Esophagus squamous epithelium (tissue), 5 donors: ENCODE measurements at regions not wholly inside any gene's neighbourhood (a gene's known extent, or its start where the extent isn't known, plus 50 kb on each side); places are given as distances from the start of the nearest gene placed in this dataset.
"Not testable (repeated sequence)": the region's sequence is repeated elsewhere in the genome, so short reads cannot be mapped to it uniquely, and the experiment has no call there.

Experiments used
- DNase-seq: peaks from one replicate; lab custom pipeline; 2025; lab: John Stamatoyannopoulos, UW
- H3K27ac ChIP-seq, 4 donors: fragments of 200-600 bp; sonication (generic); one replicate each; pipeline ENCODE4 v1.5.1; 2016 to 2019; ENCODE audit warnings: mild to moderate bottlenecking in 1 of 4
- H3K27me3 ChIP-seq, 4 donors: fragments of 200-600 bp; sonication (generic); 1 replicate in 3 of 4; 2 replicates in 1 of 4; pipeline versions ENCODE4 v1.5.1 to v1.6.0; 2017 to 2021; ENCODE audit warnings: antibody characterized with exemption in 1 of 4
- H3K36me3 ChIP-seq, 3 donors: fragments of 200-600 bp; sonication (generic); one replicate each; pipeline ENCODE4 v1.5.1; 2016 to 2019
- H3K4me1 ChIP-seq, 3 donors: fragments of 200-600 bp; sonication (generic); one replicate each; pipeline ENCODE4 v1.5.1; 2017 to 2019
- H3K4me3 ChIP-seq, 4 donors: fragments of 200-600 bp; sonication (generic); 1 replicate in 3 of 4; 2 replicates in 1 of 4; pipeline ENCODE4 v1.5.1; 2016 to 2019; ENCODE audit warnings: mild to moderate bottlenecking in 2 of 4, moderate library complexity in 1 of 4
- H3K9me3 ChIP-seq, 3 donors: fragments of 200-600 bp; sonication (generic); one replicate each; pipeline ENCODE4 v1.5.1; 2016 to 2019
- POLR2A ChIP-seq, 4 donors: fragments of 450-650 bp; IDR thresholded peaks; one replicate each; pipeline ENCODE4 v1.6.1; 2017; ENCODE audit warnings: antibody characterized with exemption in 4 of 4, mild to moderate bottlenecking in 4 of 4, moderate library complexity in 3 of 4
- whole genome bisulfite sequencing, 2 donors: methylation state at CpG; one replicate each; pipeline ENCODE4 v1.1.5; 2018; 5-methylcytosine and 5-hydroxymethylcytosine counted together
- intact Hi-C: fragments of 100-400 bp; cut with DNase I; formaldehyde crosslinking; loops from one replicate; pipeline ENCODE4 v1.15.0; 2022
- TF ChIP-seq, protein P1 (sequence below), 6 experiments: fragments of 450-650 bp in 4 of 6; fragments of 200-600 bp in 2 of 6; sonication (generic) in 2 of 6; IDR thresholded peaks; one replicate each; pipeline ENCODE4 v1.5.1; 2016 to 2019; ENCODE audit warnings: antibody characterized with exemption in 6 of 6, mild to moderate bottlenecking in 4 of 6, moderate library complexity in 4 of 6
- donor health status: DM: yes; HTN: yes; CAD: no.

GRCh38 chr21:15297824-15298223, 233.0 kb upstream of the NRIP1 start:
- Histone ChIP-seq H3K36me3 (no peaks in the 10 kb centered on the region), H3K4me1 (peaks cover 7 to 59% (median 12%) of the 10 kb centered on the region in 3 donors), H3K27me3 (no peaks in the 10 kb centered on the region), H3K4me3 (no peak overlapping the region), H3K27ac (no peak overlapping the region), H3K9me3 (no peaks in the 10 kb centered on the region)
- intact Hi-C loops = no loop called here
- no peak for DNase-seq
- no peak for TF ChIP-seq POLR2A (IDR thresholded peaks at IDR 0.05)
- TF ChIP-seq, protein P1, sequence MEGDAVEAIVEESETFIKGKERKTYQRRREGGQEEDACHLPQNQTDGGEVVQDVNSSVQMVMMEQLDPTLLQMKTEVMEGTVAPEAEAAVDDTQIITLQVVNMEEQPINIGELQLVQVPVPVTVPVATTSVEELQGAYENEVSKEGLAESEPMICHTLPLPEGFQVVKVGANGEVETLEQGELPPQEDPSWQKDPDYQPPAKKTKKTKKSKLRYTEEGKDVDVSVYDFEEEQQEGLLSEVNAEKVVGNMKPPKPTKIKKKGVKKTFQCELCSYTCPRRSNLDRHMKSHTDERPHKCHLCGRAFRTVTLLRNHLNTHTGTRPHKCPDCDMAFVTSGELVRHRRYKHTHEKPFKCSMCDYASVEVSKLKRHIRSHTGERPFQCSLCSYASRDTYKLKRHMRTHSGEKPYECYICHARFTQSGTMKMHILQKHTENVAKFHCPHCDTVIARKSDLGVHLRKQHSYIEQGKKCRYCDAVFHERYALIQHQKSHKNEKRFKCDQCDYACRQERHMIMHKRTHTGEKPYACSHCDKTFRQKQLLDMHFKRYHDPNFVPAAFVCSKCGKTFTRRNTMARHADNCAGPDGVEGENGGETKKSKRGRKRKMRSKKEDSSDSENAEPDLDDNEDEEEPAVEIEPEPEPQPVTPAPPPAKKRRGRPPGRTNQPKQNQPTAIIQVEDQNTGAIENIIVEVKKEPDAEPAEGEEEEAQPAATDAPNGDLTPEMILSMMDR (IDR thresholded peaks at IDR 0.05) = no peak

GRCh38 chr21:15298306-15298705, 233.5 kb upstream of the NRIP1 start:
- 73 to 75% methylated on average over 4 of the region's 4 CpGs for WGBS, 2 donors
- H3K27ac ChIP-seq = no peak overlapping the region
- no peaks in the 10 kb centered on the region for H3K27me3 ChIP-seq
- no peak overlapping the region for H3K4me3 ChIP-seq
- DNase-seq = no peak
- H3K4me1 ChIP-seq = peaks cover 7 to 54% (median 12%) of the 10 kb centered on the region in 3 donors
- TF ChIP-seq POLR2A (IDR thresholded peaks at IDR 0.05) = no peak
- TF ChIP-seq, protein P1 (IDR thresholded peaks at IDR 0.05) = no peak
- intact Hi-C loops = no loop called here
- H3K36me3 ChIP-seq = no peaks in the 10 kb centered on the region
- H3K9me3 ChIP-seq = no peaks in the 10 kb centered on the region

GRCh38 chr21:15298755-15299154, 234.0 kb upstream of the NRIP1 start:
- H3K27me3 ChIP-seq, H3K4me3 ChIP-seq, H3K27ac ChIP-seq, DNase-seq, intact Hi-C loops, H3K9me3 ChIP-seq, H3K36me3 ChIP-seq: not testable (repeated sequence)
- H3K4me1 ChIP-seq = peaks cover 7 to 49% (median 12%) of the 10 kb centered on the region in 3 donors
- WGBS, 2 donors = 96 to 97% methylated on average over 8 of the region's 8 CpGs

DNA sequence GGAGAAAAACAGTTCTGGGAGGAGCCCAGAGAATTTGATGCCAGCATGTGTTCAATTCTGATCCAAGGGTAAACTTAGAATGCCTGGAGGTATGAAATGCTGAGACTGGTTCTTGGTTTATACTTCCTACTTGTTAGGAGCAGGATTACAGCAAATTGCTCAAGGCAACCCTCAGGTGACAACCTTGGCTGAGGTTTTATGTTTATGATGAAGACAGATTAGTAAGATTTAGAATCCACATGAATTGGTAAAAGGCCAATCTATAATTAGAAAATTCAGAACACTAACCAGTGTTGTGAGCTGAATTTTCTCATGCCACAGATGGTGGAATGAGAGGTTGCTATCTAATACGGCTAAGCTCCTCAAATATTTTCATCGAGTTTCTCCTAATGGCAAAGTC, 235.3 kb upstream of the NRIP1 start:
- Histone ChIP-seq H3K27me3 (no peaks in the 10 kb centered on the region), H3K27ac (peak overlapping the region in 2 of 4 donors; percentile 55 to 57), H3K4me1 (peaks cover 7 to 41% (median 12%) of the 10 kb centered on the region in 3 donors), H3K4me3 (no peak overlapping the region), H3K36me3 (no peaks in the 10 kb centered on the region), H3K9me3 (no peaks in the 10 kb centered on the region)
- TF ChIP-seq, protein P1 (IDR thresholded peaks at IDR 0.05) = no peak
- no peak for TF ChIP-seq POLR2A (IDR thresholded peaks at IDR 0.05)
- intact Hi-C loops = no loop called here
- DNase-seq = no peak
- WGBS, 2 donors = 18 to 57% methylated on average over 2 of the region's 2 CpGs

DNA sequence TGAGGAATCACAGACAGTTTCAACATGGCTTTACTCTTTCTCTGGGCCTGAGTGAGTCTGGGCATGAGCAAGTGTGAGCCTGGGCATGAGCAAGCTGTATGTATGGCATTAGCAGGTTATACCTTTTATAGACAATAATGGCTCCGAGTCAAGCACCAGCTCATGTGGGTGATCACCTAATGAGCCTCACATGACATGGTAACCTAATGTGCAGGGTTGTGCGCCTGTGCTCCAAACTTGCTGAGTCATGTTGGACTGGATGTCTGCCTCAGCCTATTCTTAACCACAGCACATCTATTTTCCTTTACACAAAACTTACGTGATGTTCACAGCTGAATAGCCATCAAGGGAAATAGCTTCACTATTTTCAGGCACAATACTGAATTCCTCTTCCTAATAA, 236.2 kb upstream of the NRIP1 start:
- WGBS, 2 donors = 35 to 65% methylated on average over 3 of the region's 3 CpGs

More for the DNA sequence above, 236.2 kb upstream of the NRIP1 start:
- no peaks in the 10 kb centered on the region for H3K36me3 ChIP-seq
- intact Hi-C loops = no loop called here
- H3K27me3 ChIP-seq = no peaks in the 10 kb centered on the region
- no peak overlapping the region for H3K4me3 ChIP-seq
- DNase-seq = no peak
- no peak for TF ChIP-seq POLR2A (IDR thresholded peaks at IDR 0.05)
- TF ChIP-seq, protein P1 (IDR thresholded peaks at IDR 0.05) = no peak
- no peaks in the 10 kb centered on the region for H3K9me3 ChIP-seq
- peak overlapping the region; percentile 3 to 57 (median 53) for H3K27ac ChIP-seq
- H3K4me1 ChIP-seq = peaks cover 7 to 41% (median 12%) of the 10 kb centered on the region in 3 donors
